ENCODE measurements at regions not wholly inside any gene's neighbourhood (a gene's known extent, or its start where the extent isn't known, plus 50 kb on each side); places are given as distances from the start of the nearest gene placed in this dataset.

GRCh38 chr9:115411993-115412452 lies 294.1 kb upstream of the TNC start:
- no peak overlapping the region for H3K9ac ChIP-seq (ENCODE audit: extremely low read depth, insufficient read length, low read length)
- no peak overlapping the region for H4K5ac ChIP-seq (ENCODE audit: insufficient read length, low read depth, low read length)
- no peak overlapping the region; a peak in 1 of 7 replicates for H3K27ac Mint-ChIP-seq
- H3K79me2 ChIP-seq (ENCODE audit: insufficient read depth, low read length) = no peaks in the 10 kb centered on the region
- H3K9me3 ChIP-seq (ENCODE audit: control insufficient read depth, low read depth, low read length) = no peaks in the 10 kb centered on the region
- H3K23ac ChIP-seq (ENCODE audit: insufficient read length, low read depth, low read length) = no peak overlapping the region
- no peak overlapping the region for H2AK5ac ChIP-seq (ENCODE audit: insufficient read length, low read length)
- no peak overlapping the region for H3K27ac ChIP-seq (ENCODE audit: insufficient read length, low read depth, low read length)
- H3K56ac ChIP-seq (ENCODE audit: insufficient read length, low read depth, low read length) = no peak overlapping the region
- no peaks in the 10 kb centered on the region; the same call in 1 of the 2 replicates for H3K4me1 ChIP-seq (ENCODE audit: insufficient read depth, low read length)
- H4K20me1 ChIP-seq (ENCODE audit: control insufficient read depth, insufficient read depth, insufficient read length) = no peaks in the 10 kb centered on the region
- no peak overlapping the region for H3K4me3 Mint-ChIP-seq
- H3K18ac ChIP-seq (ENCODE audit: insufficient read length, low read depth, low read length) = no peak overlapping the region
- H2BK120ac ChIP-seq (ENCODE audit: low read depth, low read length, poor library complexity, severe bottlenecking) = no peak overlapping the region
- no peaks in the 10 kb centered on the region for H3K27me3 ChIP-seq (ENCODE audit: insufficient read depth, low read length)
- H4K91ac ChIP-seq (ENCODE audit: insufficient read length, low read depth, low read length) = no peak overlapping the region
- no peaks in the 10 kb centered on the region for H3K79me1 ChIP-seq (ENCODE audit: insufficient read depth, low read depth, low read length, poor library complexity, severe bottlenecking)
- no peak overlapping the region for H2BK20ac ChIP-seq (ENCODE audit: low read depth, low read length, poor library complexity, severe bottlenecking)
- no peaks in the 10 kb centered on the region for H3K23me2 ChIP-seq (ENCODE audit: insufficient read length, low read depth, low read length, poor library complexity, severe bottlenecking)
- no peak for DNase-seq
- no peak overlapping the region for H3T11ph ChIP-seq (ENCODE audit: low read length)
- WGBS (ENCODE audit: extremely low coverage, insufficient read length, low lambda C conversion rate) = no CpG with 5 or more reads among the region's 2 CpGs
- H3K27me3 Mint-ChIP-seq (ENCODE audit: low read depth) = no peaks in the 10 kb centered on the region
- H3K4me2 ChIP-seq (ENCODE audit: insufficient read depth, insufficient read length, low read length) = no peak overlapping the region
- peaks cover 9 to 15% of the 10 kb centered on the region in 2 experiments; a peak in 4 of 5 replicates for H3K9me3 Mint-ChIP-seq
- no peak overlapping the region for H3K4ac ChIP-seq (ENCODE audit: low read depth, low read length)
- peaks cover 0 to 19% (median 9%) of the 10 kb centered on the region in 3 experiments for H3K36me3 Mint-ChIP-seq (ENCODE audit: insufficient read depth in 1 of 3, low read depth in 3 of 3)
- H2BK15ac ChIP-seq (ENCODE audit: low read depth, low read length) = no peak overlapping the region
- no peak overlapping the region for H2BK12ac ChIP-seq (ENCODE audit: insufficient read length, low read depth, low read length)
- peaks cover 8 to 21% of the 10 kb centered on the region in 2 experiments for H3K4me1 Mint-ChIP-seq
- no peak overlapping the region for H4K8ac ChIP-seq (replicated peaks; ENCODE audit: insufficient read length, low read depth, low read length)
- H2AFZ ChIP-seq (ENCODE audit: low read length) = no peak overlapping the region
- no peak overlapping the region for H3K14ac ChIP-seq (ENCODE audit: insufficient read depth, low read length)
- TF ChIP-seq CTCF (conservative IDR thresholded peaks at IDR 0.05) = no peak
- H2BK5ac ChIP-seq (ENCODE audit: insufficient read length, low read length) = no peak overlapping the region
